Body of pancreas (tissue), 4 donors: ENCODE measurements at regions not wholly inside any gene's neighbourhood (a gene's known extent, or its start where the extent isn't known, plus 50 kb on each side); places are given as distances from the start of the nearest gene placed in this dataset.

ENCODE experiments used
- POLR2A ChIP-seq, 3 donors: fragments of 450-650 bp; IDR thresholded peaks; one replicate each; pipeline ENCODE4 v1.6.1; 2016; ENCODE audit warnings: antibody characterized with exemption in 3 of 3, mild to moderate bottlenecking in 2 of 3
- TF ChIP-seq, protein P1 (sequence below), 7 experiments: fragments of 450-650 bp in 4 of 7; fragments of 200-600 bp in 3 of 7; sonication (generic) in 3 of 7; IDR thresholded peaks; one replicate each; pipeline ENCODE4 v1.5.1; 2016 to 2019; ENCODE audit warnings: antibody characterized with exemption in 7 of 7

DNA sequence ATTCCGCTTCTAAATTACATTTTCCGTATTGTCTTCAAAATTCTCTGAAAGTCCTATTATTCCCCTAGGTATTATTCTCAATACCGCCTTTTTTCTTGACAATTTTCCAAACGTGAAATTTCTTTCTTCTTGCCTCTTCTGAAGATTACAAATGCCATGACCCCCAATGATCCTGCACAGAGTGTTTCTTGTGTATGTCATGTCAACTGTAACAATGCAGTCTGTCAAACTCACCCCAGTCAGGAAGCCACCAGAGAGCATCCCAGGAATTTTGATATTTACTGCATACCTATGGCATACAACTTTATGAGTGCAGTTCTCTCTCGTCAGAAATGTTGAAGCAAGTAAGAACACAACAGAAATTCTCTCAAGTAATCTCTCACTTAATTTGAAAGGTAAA, 847.3 kb upstream of the CDH8 start:
- TF ChIP-seq, protein P1, sequence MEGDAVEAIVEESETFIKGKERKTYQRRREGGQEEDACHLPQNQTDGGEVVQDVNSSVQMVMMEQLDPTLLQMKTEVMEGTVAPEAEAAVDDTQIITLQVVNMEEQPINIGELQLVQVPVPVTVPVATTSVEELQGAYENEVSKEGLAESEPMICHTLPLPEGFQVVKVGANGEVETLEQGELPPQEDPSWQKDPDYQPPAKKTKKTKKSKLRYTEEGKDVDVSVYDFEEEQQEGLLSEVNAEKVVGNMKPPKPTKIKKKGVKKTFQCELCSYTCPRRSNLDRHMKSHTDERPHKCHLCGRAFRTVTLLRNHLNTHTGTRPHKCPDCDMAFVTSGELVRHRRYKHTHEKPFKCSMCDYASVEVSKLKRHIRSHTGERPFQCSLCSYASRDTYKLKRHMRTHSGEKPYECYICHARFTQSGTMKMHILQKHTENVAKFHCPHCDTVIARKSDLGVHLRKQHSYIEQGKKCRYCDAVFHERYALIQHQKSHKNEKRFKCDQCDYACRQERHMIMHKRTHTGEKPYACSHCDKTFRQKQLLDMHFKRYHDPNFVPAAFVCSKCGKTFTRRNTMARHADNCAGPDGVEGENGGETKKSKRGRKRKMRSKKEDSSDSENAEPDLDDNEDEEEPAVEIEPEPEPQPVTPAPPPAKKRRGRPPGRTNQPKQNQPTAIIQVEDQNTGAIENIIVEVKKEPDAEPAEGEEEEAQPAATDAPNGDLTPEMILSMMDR (IDR thresholded peaks at IDR 0.05) = no peak
- no peak for TF ChIP-seq POLR2A (IDR thresholded peaks at IDR 0.05)
